ENCODE measurements at regions not wholly inside any gene's neighbourhood (a gene's known extent, or its start where the extent isn't known, plus 50 kb on each side); places are given as distances from the start of the nearest gene placed in this dataset.

DNA sequence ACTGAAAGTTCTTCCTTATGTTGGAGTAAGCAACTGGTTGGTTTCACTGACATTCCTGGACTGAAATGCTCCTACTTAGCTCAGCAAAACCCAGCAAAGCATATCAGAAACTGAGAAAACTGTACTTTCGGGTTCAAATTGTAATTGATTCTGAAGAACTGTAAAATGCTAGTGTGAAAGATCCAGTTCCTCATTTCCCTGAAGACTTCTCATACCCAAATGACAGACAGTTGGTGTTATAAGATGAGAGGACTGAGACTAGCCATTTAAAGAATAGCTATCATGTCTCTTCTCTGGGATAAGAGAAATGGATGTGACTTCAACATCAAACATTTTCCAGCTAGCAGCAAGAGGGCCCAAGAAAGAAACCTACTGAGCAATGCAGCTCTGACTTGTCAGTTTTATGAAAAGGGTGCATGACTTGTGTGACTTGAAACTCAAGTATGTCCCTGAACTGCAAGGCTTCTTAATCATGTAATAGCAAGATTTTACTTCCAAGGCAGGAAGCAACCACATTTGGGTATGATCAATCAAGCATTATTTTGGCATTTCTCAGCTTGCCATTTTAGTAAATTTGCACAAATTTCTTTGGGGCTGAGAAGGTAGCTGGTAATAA lies 420.3 kb upstream of the MMADHC start:
- no peak for TF ChIP-seq CTCF (conservative IDR thresholded peaks at IDR 0.05 in 1 of 2, IDR thresholded peaks at IDR 0.05 in 1 of 2; ENCODE audit: extremely low read depth in 1 of 2, insufficient read depth in 1 of 2, low read depth in 1 of 2, low read length in 2 of 2)
- no peak for TF ChIP-seq EZH2 (IDR thresholded peaks at IDR 0.05; ENCODE audit: borderline replicate concordance, low read length)
